H1 (cell line): ENCODE measurements at regions not wholly inside any gene's neighbourhood (a gene's known extent, or its start where the extent isn't known, plus 50 kb on each side); places are given as distances from the start of the nearest gene placed in this dataset.

ENCODE experiments used
- MAFK ChIP-seq: IDR thresholded peaks from 2 replicates; pipeline ENCODE4 v1.6.1; 2012; ENCODE audit warnings: low read depth, mild to moderate bottlenecking, improper control_type of control experiment, low read length
- POU5F1 ChIP-seq: IDR thresholded peaks from 2 replicates; pipeline ENCODE4 v1.6.1; 2011; ENCODE audit warnings: low read depth, mild to moderate bottlenecking, low read length, moderate library complexity
- RFX5 ChIP-seq: IDR thresholded peaks from 2 replicates; pipeline ENCODE4 v1.6.1; 2011; ENCODE audit warnings: low read depth, low read length, improper control_type of control experiment, borderline replicate concordance
- SIN3A ChIP-seq, 2 experiments: IDR thresholded peaks in 1 of 2; conservative IDR thresholded peaks in 1 of 2; 2 replicates each; pipeline ENCODE4 v1.6.1; 2011 to 2012; ENCODE audit warnings: low read length in 2 of 2, improper control_type of control experiment in 1 of 2, low read depth in 1 of 2, mild to moderate bottlenecking in 1 of 2
- SRF ChIP-seq: IDR thresholded peaks from 2 replicates; pipeline ENCODE4 v1.6.1; 2011; ENCODE audit warnings: mild to moderate bottlenecking, low read depth, low read length, moderate library complexity
- TF ChIP-seq, protein P1 (sequence below): IDR thresholded peaks from 2 replicates; pipeline ENCODE4 v1.6.1; 2011; ENCODE audit warnings: low read depth, mild to moderate bottlenecking, low read length; ENCODE audit not compliant: insufficient read depth

DNA sequence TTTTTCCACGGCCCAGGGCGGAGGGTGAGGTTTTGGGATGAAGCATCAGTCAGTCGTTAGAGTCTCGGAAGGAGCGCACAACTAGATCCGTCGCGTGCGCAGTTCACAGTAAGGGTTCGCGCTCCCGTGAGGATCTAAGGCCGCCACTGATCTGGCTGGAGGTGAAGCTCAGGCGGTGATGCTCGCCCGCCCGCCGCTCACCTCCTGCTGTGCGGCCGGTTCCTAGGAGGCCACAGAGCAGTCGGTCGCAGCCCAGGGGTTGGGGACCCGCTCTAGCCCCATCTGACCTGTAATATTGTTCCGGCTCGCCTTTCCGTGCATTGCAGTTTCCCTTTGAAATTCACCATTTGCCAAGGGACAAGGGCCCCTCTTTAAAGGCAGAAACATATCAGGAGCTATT is 244.7 kb downstream of the TFAP2C start (continued):
- TF ChIP-seq, protein P1, sequence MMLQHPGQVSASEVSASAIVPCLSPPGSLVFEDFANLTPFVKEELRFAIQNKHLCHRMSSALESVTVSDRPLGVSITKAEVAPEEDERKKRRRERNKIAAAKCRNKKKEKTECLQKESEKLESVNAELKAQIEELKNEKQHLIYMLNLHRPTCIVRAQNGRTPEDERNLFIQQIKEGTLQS, result no peak
- TF ChIP-seq POU5F1, result no peak
- no peak for TF ChIP-seq SIN3A (conservative IDR thresholded peaks at IDR 0.05 in 1 of 2, IDR thresholded peaks at IDR 0.05 in 1 of 2; ENCODE audit: low read depth in 1 of 2, low read length in 2 of 2)
- TF ChIP-seq RFX5, result no peak
- no peak for TF ChIP-seq MAFK
- no peak for TF ChIP-seq SRF
